HG03159 (cell line): ENCODE measurements at regions not wholly inside any gene's neighbourhood (a gene's known extent, or its start where the extent isn't known, plus 50 kb on each side); places are given as distances from the start of the nearest gene placed in this dataset.
"Not testable (repeated sequence)": the region's sequence is repeated elsewhere in the genome, so short reads cannot be mapped to it uniquely, and the experiment has no call there.

ENCODE experiments used
- ATAC-seq: cut with Tn5 transposase; IDR thresholded peaks from one replicate; pipeline ENCODE4 v1.9.1; 2021; ENCODE audit warnings: mild to moderate bottlenecking, moderate library complexity; ENCODE audit not compliant: unreplicated experiment

DNA sequence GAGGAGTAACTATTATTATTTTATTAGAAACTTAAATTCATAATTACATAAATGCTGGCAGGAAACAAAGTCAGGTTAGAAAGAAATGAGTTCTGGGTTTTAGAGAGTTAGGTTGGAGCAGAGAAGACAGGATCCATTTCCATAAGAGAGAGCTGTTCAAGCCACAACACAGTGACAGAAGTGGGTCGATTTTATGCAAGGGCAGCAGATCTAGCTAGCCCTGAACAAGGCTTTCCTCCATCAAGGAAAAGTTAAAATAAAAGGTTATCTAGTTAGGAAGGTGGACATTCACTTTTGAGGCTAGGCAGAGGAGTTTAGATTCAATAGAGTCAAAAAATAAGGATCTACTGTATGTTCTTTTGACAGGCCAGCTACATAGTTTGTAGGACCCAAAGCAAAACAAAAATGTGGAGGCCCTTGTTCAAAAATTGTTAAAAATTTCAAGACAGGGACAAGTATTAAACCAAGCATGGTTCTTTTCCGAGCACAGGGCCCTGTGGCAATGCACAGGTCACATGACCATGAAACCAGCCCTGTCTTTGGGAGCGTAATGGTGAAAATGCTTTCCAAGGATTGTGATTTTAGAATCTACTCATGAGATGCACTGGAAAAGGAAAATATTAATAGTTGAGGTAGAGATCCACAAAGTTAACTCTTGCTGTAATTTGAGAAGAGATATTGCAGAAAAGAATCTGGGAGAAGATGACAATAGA, 91.2 kb upstream of the CREB1 start:
- no peak for ATAC-seq

DNA sequence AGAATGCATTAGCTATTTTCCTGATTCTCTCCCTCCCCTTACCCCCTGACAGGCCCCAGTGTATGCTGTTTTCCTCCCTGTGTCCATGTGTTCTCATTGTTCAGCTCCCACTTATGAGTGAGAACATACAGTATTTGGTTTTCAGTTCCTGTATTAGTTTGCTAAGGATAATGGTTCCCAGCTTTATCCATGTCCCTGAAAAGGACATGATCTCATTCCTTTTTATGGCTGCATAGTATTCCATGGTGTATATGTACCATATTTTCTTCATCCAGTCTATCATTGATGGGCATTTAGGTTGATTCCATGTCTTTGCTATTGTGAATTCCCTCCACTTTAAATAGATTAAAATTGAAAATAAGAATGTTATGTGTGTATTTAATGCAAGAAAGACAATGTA, 89.9 kb upstream of the CREB1 start:
- ATAC-seq: not testable (repeated sequence)

DNA sequence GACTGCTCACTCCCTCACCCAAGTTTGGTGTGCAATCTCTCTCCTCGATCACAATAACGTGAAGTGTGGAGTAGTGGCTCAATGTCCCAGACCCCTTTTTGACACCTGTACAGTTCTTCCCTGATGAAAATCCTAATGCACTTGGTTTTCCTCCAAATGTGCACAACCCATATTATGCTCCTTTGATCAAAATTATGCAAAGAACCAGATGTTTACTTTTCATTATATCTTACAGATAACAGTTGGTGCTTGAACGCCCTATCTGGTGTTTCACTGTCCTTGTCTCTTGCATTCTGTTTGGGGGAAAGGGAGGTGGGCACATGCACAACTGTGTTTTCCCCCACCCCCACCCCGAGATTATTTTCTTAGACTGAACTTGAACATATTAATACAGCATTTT, 85.0 kb upstream of the CREB1 start:
- ATAC-seq: no peak

DNA sequence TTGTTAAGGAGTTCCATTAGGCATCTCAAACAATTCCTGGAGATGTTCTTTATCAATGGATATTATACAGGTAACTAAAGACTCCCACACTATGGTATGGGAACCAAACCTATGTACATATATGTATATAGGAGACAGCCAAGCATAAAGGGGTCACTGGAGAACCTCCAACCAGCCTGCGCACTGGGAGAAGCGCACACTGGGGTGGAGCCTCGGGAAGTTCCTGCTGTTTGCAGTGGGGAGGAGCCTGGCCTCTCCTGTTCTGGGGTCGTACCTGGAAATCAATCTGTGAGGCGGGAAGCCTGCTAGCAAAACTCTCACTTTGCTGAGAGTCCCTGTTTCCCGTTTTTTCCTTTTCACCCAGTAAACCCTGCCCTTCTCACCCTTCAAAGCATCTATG, 83.1 kb upstream of the CREB1 start:
- no peak for ATAC-seq

DNA sequence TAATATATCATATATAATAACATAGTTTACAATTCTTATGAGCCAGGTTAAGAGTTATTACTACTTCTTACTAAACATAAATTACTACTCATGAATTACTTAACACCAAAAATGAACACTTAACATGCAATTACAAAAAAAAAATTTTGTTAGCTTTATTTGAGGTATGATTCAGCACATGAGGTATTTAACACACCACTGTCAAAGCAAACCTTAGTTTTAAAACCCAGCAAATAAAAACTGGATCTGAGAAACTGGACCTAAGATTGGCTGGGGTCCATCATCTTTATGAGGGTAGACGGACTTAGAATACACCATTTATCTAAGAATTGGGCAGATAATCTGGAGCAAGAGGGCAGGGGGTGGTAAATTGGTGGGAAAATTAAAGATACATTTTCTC, 81.8 kb upstream of the CREB1 start:
- ATAC-seq: no peak

DNA sequence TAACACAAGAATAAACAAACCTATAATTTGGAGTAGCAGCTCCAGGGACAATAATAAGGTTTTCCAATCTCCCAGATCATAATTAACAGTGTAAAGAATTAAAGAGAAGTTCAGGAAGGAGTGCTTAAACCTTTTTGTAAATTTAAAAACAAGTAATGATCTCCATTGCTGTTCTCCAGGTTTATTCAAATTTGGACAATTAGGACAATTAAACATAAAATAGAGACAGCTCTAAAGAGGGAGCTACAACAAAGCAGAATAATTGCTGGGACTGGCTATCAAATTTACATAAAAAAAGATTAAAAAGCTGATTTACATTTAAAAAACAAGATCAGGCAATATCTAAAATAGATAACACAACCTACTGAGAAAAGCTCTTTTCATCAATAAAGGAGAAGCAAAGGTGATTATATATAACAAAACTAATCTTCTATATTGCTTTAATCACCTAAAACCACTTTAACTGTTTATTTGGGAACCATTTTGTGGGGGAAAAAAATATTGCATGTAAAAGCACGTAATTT, 80.1 kb upstream of the CREB1 start:
- no peak for ATAC-seq

DNA sequence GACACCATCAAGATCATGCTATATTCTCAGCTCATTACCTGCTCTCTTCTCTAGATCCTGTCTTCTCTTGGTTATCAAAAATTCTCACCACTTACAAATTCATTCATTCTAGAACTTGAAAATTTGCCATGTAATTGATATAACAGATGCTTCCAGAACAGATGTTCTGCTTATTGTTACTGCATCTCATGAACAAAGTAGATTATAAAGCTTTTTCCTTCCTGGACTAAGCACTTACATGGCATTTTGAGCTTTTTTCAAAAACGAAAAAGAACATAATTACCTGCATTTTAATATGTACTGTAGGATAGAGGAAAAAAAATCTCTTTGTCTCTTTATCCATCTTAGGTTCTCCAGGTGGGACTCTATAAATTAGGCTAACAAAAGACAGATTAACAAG, 79.6 kb upstream of the CREB1 start:
- no peak for ATAC-seq

DNA sequence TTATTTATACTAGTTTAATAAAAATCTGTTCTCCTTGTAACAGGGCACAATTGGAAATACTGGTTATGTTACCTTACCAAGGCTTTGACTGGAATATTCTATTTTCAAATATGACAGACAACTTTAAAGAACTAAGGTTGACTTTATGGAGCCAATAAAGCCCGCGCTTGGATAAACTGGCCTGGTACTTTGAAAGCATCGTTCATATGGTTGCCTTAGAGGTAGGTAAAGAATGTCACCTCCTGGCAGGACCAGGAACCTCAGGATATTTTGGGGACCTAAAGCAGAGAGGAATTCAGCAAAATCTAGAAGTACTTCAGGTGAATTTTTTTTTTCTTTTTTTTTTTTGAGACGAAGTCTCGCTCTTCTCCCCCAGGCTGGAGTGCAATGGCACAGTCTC, 71.2 kb upstream of the CREB1 start:
- no peak for ATAC-seq

DNA sequence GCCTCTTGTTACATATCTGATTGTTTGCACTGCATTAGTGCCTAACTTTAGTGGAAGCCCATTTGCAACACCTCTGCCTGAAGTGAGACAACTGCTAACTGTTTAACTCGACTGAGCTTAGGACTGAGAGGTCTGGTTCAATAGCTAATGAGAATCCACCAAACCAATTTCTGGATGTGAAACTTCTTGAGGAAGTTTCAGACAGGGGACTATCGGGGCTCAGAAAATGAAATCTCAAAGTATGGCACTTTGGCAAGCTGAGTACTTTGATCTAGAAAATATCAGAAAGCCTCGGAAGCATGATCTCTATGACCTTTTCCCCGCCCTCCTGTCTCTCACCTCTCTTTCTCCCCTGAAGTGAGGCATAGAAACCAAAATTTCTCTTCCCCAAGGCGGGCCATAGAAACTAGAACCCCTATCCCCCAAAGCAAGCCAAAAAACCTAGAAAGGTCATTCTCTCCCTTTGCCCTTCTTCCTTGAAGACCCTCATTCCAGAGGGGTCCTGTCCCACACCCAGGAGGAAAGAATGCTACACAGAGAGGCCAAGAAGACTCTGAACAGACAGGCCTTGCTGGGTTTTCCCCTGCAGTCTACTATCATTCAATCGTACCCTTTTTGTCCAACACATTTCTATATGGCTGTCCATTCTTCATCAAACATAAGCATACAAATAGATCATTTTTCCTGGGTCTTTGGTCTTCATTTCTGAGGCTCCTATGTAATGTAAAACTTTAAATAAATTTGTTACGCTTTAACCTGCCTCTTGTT, 69.6 kb upstream of the CREB1 start:
- peak; percentile 77 for ATAC-seq

DNA sequence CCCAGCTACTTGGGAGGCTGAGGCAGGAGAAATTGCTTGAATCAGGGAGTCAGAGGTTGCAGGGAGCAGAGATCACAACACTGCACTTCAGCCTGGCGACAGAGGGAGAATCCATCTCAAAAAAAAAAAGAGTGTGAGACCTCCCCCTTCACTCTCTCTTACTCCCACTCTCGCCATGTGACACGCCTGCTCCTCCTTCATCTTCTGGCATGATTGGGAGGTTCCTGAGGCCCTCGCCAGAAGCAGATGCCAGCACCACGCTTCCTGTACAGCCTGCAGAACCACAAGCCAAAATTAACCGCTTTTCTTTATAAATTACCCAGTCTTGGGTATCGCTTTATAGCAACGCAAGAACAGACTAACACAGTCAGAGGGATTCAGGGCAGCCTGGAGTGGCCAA, 66.3 kb upstream of the CREB1 start:
- ATAC-seq: no peak

DNA sequence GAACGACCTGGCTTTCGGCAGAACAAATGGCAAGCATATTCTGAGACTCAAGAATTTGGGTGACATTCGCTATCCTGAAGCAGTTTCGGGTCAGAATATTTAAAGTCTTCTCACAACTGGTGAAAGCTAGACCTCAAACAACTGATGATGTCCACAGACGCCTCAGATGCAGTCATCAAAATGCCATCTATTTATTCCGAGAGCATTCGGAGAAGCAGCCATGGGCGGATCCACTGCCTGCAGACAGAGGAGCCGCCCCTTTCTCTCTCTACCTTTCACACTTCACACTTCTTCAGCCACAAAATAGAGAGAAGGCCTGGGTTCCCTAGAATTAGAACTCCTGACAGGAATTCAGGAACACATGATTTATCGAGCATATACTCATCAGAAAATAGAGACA, 65.8 kb upstream of the CREB1 start:
- ATAC-seq: no peak

DNA sequence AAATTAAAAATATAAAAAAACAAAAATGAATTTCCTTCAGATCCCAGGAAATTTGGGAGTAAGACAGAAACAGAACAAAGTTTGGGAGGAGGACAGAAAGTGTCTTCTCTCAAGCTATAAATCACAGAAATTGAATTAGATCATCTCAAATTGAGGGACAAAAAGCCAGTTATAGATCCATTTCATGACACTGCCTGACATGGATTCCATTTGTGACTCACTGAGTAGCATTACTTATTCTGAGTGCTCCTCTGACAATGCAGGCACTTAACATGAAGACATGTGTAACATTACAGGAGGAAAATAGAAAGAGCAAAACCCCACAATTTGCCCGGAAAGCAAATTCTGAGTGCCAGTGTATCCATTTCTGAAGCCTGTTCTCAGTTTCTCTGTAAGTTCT, 63.9 kb upstream of the CREB1 start:
- no peak for ATAC-seq

DNA sequence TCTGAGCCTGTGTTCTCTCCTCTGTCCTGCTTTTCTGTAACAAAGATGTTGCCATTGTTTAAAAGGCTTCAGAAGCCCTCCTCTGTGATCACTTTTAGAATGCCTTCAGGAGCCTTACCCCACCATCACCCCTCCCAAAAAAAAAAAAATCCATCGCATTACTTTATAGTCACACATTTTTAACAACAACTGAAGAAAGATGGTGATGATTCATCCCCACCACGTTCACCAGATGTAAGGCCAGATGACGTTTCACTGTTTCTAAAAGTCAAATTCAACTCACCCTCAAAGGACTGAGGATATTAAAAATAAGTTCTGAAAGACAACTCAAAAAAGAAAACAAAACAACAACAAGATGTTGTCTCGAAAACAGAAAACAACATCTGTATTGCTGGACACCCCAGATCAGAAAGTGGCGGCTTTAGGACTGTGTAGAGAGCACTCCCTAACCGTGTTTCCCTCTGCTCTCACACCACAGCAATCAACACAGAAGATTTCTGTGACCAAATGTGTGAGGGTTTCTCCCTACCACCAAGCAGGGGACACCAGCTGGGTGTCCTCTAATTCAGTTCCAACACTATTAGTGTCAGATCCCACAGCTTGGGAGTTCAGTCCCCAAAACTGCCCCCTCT, 61.9 kb upstream of the CREB1 start:
- ATAC-seq: no peak

DNA sequence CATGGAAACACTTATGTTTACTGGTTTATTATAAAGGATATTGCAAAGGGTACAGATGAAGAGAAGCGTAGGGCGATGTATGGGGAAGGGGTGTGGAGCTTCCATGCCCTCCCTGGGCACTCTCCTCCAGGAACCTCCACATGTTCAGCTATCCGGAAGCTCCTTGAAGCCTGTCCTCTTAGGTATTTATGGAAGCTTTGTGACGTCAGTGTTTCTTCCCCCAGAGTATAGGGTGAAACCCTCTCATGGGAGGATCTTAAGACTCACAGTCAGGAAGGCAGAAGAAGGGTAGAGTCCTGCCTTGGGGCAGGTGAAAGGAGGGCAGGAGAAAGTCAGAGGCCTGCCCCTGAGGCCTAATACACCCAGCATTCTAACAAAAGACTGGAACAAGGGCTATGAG, 61.3 kb upstream of the CREB1 start:
- no peak for ATAC-seq

DNA sequence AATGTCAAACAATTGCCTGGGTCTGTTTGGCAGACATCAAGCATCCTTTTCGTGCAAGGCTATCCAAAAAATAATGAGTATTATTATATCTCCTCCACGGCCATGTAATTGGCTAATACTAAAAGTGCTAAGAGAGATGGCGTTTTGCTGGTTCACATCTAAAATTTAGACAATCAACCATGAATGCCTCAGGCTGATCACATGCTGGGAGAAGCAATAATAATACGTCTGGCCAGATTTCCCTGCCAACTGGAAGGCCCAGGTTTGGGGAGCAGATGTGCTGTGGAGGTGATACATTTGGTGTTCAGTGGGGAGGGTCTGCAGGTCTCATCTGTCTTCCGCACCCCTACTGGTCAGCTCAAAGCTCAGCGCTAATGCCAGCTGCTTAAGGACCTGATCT, 60.3 kb upstream of the CREB1 start:
- no peak for ATAC-seq

DNA sequence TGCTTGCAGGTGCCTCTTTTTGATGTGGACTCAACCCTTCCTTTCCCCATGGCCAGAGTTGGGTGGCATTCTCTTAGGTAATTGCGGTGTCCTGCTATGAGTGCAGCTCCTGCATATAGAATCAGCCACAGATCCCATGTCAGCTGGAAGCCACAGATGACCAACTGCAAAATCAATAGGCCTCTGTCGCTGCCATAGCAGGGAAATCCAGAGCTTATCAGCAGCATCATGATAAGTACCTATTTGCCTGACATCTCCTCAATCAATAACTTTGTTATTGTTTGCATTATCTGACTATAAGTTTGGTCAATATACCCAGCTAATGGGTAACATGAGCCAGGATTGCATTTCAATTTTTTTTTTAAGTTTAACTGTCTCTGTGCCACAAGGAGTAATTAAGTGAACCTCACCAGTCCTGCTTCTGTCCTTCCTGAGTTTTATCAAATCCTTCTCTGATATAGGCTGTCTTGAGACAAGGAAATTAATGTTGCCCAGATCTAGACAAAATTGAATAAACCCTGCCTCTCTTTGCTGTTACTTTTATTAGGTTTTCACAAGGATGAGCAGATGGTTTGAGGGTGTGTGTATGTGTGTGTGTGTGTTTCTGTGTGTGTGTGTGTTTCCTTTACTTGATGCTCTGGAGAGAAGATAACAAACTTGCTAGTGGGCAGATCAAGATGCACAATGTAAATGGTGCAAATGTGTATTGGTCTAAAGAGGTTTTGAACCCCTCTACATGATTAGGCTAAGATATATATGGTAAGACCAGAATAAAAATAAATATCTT, 59.6 kb upstream of the CREB1 start:
- ATAC-seq: no peak

DNA sequence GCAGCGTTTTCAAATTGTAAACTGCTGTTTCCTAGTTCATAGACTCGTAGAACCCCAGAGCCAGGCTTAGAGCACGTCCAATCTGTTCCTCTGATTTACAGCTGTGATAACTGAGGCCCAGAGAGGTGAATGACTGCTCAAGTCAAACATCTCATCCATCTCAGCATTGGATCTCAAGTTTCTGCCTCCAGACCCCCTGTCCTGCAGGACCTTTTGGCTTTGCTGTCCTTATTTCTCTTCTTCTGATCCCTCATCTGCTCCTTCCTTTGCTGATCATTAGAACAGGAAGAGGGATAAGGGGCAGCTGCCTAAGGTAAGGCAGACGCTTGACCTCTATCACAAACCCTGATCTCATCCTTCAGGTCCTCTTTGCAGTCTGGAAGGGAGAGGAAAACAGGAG, 58.5 kb upstream of the CREB1 start:
- no peak for ATAC-seq

DNA sequence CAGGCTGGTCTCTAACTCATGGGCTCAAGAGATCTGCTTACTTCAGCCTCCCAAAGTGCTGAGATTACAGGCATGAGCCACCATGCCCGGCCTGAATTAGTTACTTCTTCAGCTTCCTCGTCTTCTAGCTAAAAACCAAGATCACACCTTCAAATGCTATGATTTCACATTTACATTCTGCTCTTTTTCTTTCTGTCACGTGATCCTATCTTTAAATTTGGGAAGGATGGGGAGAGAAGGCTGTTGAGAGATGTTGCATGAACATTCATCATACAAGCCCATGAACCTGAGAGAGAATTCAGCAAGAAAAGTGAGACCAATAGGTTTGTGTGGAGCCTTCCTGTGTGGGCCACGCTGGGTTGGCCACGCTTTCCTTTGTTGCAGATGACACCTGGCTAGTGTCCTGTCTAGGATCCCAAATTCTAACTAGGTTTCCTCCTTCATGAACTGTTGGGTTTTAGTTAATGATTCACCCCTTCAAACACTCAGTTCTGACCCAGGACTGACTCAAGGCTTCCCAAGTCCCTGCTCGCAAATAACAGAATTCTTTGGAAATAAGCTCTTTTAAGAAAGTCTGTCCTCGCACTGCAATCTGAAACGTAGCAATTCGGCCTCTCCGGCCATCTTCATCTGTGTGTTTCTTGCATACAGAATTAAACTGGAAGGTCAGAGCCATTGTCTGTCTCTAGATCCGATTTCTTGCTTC, 57.3 kb upstream of the CREB1 start:
- ATAC-seq: no peak

DNA sequence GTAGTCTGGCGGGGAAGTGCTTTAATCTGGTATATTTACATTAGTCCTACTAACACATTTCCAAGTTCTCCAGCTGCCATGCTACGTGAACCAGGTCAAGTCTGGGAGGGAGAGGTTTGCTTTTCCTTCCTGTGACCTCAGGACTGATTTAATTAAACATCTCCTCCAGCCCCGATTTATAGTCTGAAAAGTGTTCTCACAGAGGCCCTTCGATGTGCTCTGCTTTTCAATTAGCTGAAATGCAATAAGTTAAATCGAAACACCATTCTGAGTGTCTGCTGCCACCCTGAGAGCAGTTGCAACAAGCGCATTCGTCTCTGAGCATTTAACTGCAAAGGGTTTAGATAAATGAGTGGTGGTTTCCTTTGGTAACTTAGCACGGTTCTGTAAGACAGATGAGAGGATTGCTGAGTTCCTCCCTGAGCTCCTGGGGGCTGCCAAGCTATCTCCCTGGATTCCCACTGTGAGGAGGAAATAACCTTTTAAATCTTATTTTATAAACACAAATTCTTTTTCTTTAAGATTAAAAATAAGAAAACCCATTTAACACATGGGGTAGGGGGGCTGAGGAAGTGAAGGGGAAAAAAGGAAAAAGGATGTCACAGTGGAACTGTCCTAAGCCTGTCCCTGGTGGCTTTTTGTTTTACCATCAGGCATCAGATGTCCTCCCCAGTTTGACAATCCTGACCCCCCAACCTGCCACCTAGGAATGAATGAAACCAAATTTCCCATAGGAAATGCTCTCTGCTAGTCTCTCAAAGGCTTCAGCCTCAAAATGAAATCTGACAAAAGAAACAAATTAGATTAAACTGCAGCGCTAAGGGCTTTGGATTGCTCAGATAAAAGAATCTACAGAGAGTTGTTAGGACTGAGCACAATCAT, 56.5 kb upstream of the CREB1 start:
- peak; percentile 57 for ATAC-seq

DNA sequence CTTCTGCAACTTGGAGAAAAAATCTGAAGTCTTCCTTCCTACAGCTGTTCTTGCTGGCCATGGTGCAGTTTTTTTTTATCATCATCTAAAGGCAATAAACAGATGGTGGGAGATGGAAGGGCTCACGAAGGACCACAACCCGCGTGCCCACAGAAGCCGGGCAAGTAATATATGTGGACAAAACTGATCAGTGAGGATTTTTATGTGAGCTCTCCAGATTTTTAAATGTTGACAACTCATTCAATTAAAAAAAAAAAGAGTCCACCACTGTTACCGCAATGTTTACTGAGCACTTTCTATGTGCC, 55.9 kb upstream of the CREB1 start:
- ATAC-seq: no peak
